ENCODE measurements at regions not wholly inside any gene's neighbourhood (a gene's known extent, or its start where the extent isn't known, plus 50 kb on each side); places are given as distances from the start of the nearest gene placed in this dataset.

- Histone ChIP-seq H3K9me3 (ENCODE audit: control insufficient read depth in 5 of 5, low read length in 5 of 5) (no peaks in the 10 kb centered on the region), H3K36me3 (ENCODE audit: control insufficient read depth in 5 of 5, insufficient read depth in 5 of 5, low read length in 5 of 5) (no peaks in the 10 kb centered on the region), H3K4me1 (ENCODE audit: control insufficient read depth in 5 of 5, insufficient read depth in 5 of 5, low read length in 5 of 5) (peaks cover 0 to 12% (median 10%) of the 10 kb centered on the region in 5 donors), H3K9ac (ENCODE audit: low read length in 5 of 5) (no peak overlapping the region), H3K27me3 (ENCODE audit: control insufficient read depth in 5 of 5, insufficient read depth in 4 of 5, low read length in 5 of 5) (peaks cover 0 to 2% (median 0%) of the 10 kb centered on the region in 5 donors), H3K4me3 (ENCODE audit: low read depth in 1 of 5, low read length in 5 of 5) (no peak overlapping the region), H3K27ac (ENCODE audit: low read depth, low read length) (no peak overlapping the region)
Observed at GRCh38 chr2:221102896-221103688, 469.0 kb downstream of the EPHA4 start.

GRCh38 chr2:221103930-221104329, 468.2 kb downstream of the EPHA4 start:
- Histone ChIP-seq H3K9me3 (ENCODE audit: control insufficient read depth in 5 of 5, low read length in 5 of 5) (no peaks in the 10 kb centered on the region), H3K27me3 (ENCODE audit: control insufficient read depth in 5 of 5, insufficient read depth in 4 of 5, low read length in 5 of 5) (peaks cover 0 to 2% (median 0%) of the 10 kb centered on the region in 5 donors), H3K36me3 (ENCODE audit: control insufficient read depth in 5 of 5, insufficient read depth in 5 of 5, low read length in 5 of 5) (no peaks in the 10 kb centered on the region), H3K4me3 (ENCODE audit: low read depth in 1 of 5, low read length in 5 of 5) (peak overlapping the region in 2 of 5 donors; percentile 43 to 44), H3K27ac (ENCODE audit: low read depth, low read length) (no peak overlapping the region), H3K9ac (ENCODE audit: low read length in 5 of 5) (no peak overlapping the region), H3K4me1 (ENCODE audit: control insufficient read depth in 5 of 5, insufficient read depth in 5 of 5, low read length in 5 of 5) (peaks cover 0 to 12% (median 10%) of the 10 kb centered on the region in 5 donors)

GRCh38 chr2:221104361-221104811, 467.7 kb downstream of the EPHA4 start:
- Histone ChIP-seq H3K9me3 (ENCODE audit: control insufficient read depth in 5 of 5, low read length in 5 of 5) (no peaks in the 10 kb centered on the region), H3K36me3 (ENCODE audit: control insufficient read depth in 5 of 5, insufficient read depth in 5 of 5, low read length in 5 of 5) (no peaks in the 10 kb centered on the region), H3K4me1 (ENCODE audit: control insufficient read depth in 5 of 5, insufficient read depth in 5 of 5, low read length in 5 of 5) (peaks cover 0 to 12% (median 10%) of the 10 kb centered on the region in 5 donors), H3K27ac (ENCODE audit: low read depth, low read length) (no peak overlapping the region), H3K4me3 (ENCODE audit: low read depth in 1 of 5, low read length in 5 of 5) (peak overlapping the region; percentile 8 to 44 (median 23)), H3K27me3 (ENCODE audit: control insufficient read depth in 5 of 5, insufficient read depth in 4 of 5, low read length in 5 of 5) (peaks cover 0 to 2% (median 0%) of the 10 kb centered on the region in 5 donors), H3K9ac (ENCODE audit: low read length in 5 of 5) (peak overlapping the region in 1 of 5 donors; percentile 35)

- H3K9me3 ChIP-seq (ENCODE audit: control insufficient read depth in 5 of 5, low read length in 5 of 5), result no peaks in the 10 kb centered on the region
- H3K4me3 ChIP-seq (ENCODE audit: low read depth in 1 of 5, low read length in 5 of 5), result no peak overlapping the region
- peaks cover 0 to 12% (median 10%) of the 10 kb centered on the region in 5 donors for H3K4me1 ChIP-seq (ENCODE audit: control insufficient read depth in 5 of 5, insufficient read depth in 5 of 5, low read length in 5 of 5)
- no peak overlapping the region for H3K27ac ChIP-seq (ENCODE audit: low read depth, low read length)
- H3K36me3 ChIP-seq (ENCODE audit: control insufficient read depth in 5 of 5, insufficient read depth in 5 of 5, low read length in 5 of 5), result no peaks in the 10 kb centered on the region
- no peak overlapping the region for H3K9ac ChIP-seq (ENCODE audit: low read length in 5 of 5)
- H3K27me3 ChIP-seq (ENCODE audit: control insufficient read depth in 5 of 5, insufficient read depth in 4 of 5, low read length in 5 of 5), result peaks cover 0 to 2% (median 0%) of the 10 kb centered on the region in 5 donors
Observed at GRCh38 chr2:221106241-221106640, 465.9 kb downstream of the EPHA4 start.

- Histone ChIP-seq H3K27me3 (ENCODE audit: control insufficient read depth in 5 of 5, insufficient read depth in 4 of 5, low read length in 5 of 5) (peaks cover 0 to 2% (median 0%) of the 10 kb centered on the region in 5 donors), H3K9ac (ENCODE audit: low read length in 5 of 5) (no peak overlapping the region), H3K27ac (ENCODE audit: low read depth, low read length) (no peak overlapping the region), H3K36me3 (ENCODE audit: control insufficient read depth in 5 of 5, insufficient read depth in 5 of 5, low read length in 5 of 5) (no peaks in the 10 kb centered on the region), H3K4me3 (ENCODE audit: low read depth in 1 of 5, low read length in 5 of 5) (no peak overlapping the region), H3K4me1 (ENCODE audit: control insufficient read depth in 5 of 5, insufficient read depth in 5 of 5, low read length in 5 of 5) (peaks cover 0 to 12% (median 10%) of the 10 kb centered on the region in 5 donors), H3K9me3 (ENCODE audit: control insufficient read depth in 5 of 5, low read length in 5 of 5) (no peaks in the 10 kb centered on the region)
Observed at GRCh38 chr2:221107424-221107823, 464.7 kb downstream of the EPHA4 start.

- no peak overlapping the region for H3K27ac ChIP-seq (ENCODE audit: low read depth, low read length)
- H3K4me3 ChIP-seq (ENCODE audit: low read depth in 1 of 5, low read length in 5 of 5), result no peak overlapping the region
- no peak overlapping the region for H3K9ac ChIP-seq (ENCODE audit: low read length in 5 of 5)
- H3K4me1 ChIP-seq (ENCODE audit: control insufficient read depth in 5 of 5, insufficient read depth in 5 of 5, low read length in 5 of 5), result peaks cover 0 to 4% (median 4%) of the 10 kb centered on the region in 5 donors
- no peaks in the 10 kb centered on the region for H3K9me3 ChIP-seq (ENCODE audit: control insufficient read depth in 5 of 5, low read length in 5 of 5)
- no peaks in the 10 kb centered on the region for H3K27me3 ChIP-seq (ENCODE audit: control insufficient read depth in 5 of 5, insufficient read depth in 4 of 5, low read length in 5 of 5)
- H3K36me3 ChIP-seq (ENCODE audit: control insufficient read depth in 5 of 5, insufficient read depth in 5 of 5, low read length in 5 of 5), result no peaks in the 10 kb centered on the region
Observed at GRCh38 chr2:221109552-221109951, 462.6 kb downstream of the EPHA4 start.

GRCh38 chr2:221111739-221112138, 460.4 kb downstream of the EPHA4 start:
- Histone ChIP-seq H3K9me3 (ENCODE audit: control insufficient read depth in 5 of 5, low read length in 5 of 5) (no peaks in the 10 kb centered on the region), H3K27ac (ENCODE audit: low read depth, low read length) (no peak overlapping the region), H3K4me1 (ENCODE audit: control insufficient read depth in 5 of 5, insufficient read depth in 5 of 5, low read length in 5 of 5) (no peaks in the 10 kb centered on the region), H3K9ac (ENCODE audit: low read length in 5 of 5) (no peak overlapping the region), H3K36me3 (ENCODE audit: control insufficient read depth in 5 of 5, insufficient read depth in 5 of 5, low read length in 5 of 5) (no peaks in the 10 kb centered on the region), H3K4me3 (ENCODE audit: low read depth in 1 of 5, low read length in 5 of 5) (no peak overlapping the region), H3K27me3 (ENCODE audit: control insufficient read depth in 5 of 5, insufficient read depth in 4 of 5, low read length in 5 of 5) (no peaks in the 10 kb centered on the region)

- no peaks in the 10 kb centered on the region for H3K27me3 ChIP-seq (ENCODE audit: control insufficient read depth in 5 of 5, insufficient read depth in 4 of 5, low read length in 5 of 5)
- no peak overlapping the region for H3K27ac ChIP-seq (ENCODE audit: low read depth, low read length)
- H3K9ac ChIP-seq (ENCODE audit: low read length in 5 of 5), result no peak overlapping the region
- H3K4me3 ChIP-seq (ENCODE audit: low read depth in 1 of 5, low read length in 5 of 5), result no peak overlapping the region
- H3K4me1 ChIP-seq (ENCODE audit: control insufficient read depth in 5 of 5, insufficient read depth in 5 of 5, low read length in 5 of 5), result no peaks in the 10 kb centered on the region
- no peaks in the 10 kb centered on the region for H3K36me3 ChIP-seq (ENCODE audit: control insufficient read depth in 5 of 5, insufficient read depth in 5 of 5, low read length in 5 of 5)
- no peaks in the 10 kb centered on the region for H3K9me3 ChIP-seq (ENCODE audit: control insufficient read depth in 5 of 5, low read length in 5 of 5)
Observed at GRCh38 chr2:221112744-221113143, 459.4 kb downstream of the EPHA4 start.

- H3K36me3 ChIP-seq (ENCODE audit: control insufficient read depth in 5 of 5, insufficient read depth in 5 of 5, low read length in 5 of 5), result no peaks in the 10 kb centered on the region
- H3K9ac ChIP-seq (ENCODE audit: low read length in 5 of 5), result no peak overlapping the region
- H3K4me1 ChIP-seq (ENCODE audit: control insufficient read depth in 5 of 5, insufficient read depth in 5 of 5, low read length in 5 of 5), result no peaks in the 10 kb centered on the region
- no peak overlapping the region for H3K4me3 ChIP-seq (ENCODE audit: low read depth in 1 of 5, low read length in 5 of 5)
- H3K9me3 ChIP-seq (ENCODE audit: control insufficient read depth in 5 of 5, low read length in 5 of 5), result no peaks in the 10 kb centered on the region
- peaks cover 0 to 4% (median 0%) of the 10 kb centered on the region in 5 donors for H3K27me3 ChIP-seq (ENCODE audit: control insufficient read depth in 5 of 5, insufficient read depth in 4 of 5, low read length in 5 of 5)
- H3K27ac ChIP-seq (ENCODE audit: low read depth, low read length), result no peak overlapping the region
Observed at GRCh38 chr2:221115944-221116343, 456.2 kb downstream of the EPHA4 start.

- peaks cover 0 to 9% (median 4%) of the 10 kb centered on the region in 5 donors for H3K4me1 ChIP-seq (ENCODE audit: control insufficient read depth in 5 of 5, insufficient read depth in 5 of 5, low read length in 5 of 5)
- no peak overlapping the region for H3K4me3 ChIP-seq (ENCODE audit: low read depth in 1 of 5, low read length in 5 of 5)
- peaks cover 0 to 9% (median 4%) of the 10 kb centered on the region in 5 donors for H3K27me3 ChIP-seq (ENCODE audit: control insufficient read depth in 5 of 5, insufficient read depth in 4 of 5, low read length in 5 of 5)
- no peak overlapping the region for H3K27ac ChIP-seq (ENCODE audit: low read depth, low read length)
- H3K9me3 ChIP-seq (ENCODE audit: control insufficient read depth in 5 of 5, low read length in 5 of 5), result no peaks in the 10 kb centered on the region
- no peak overlapping the region for H3K9ac ChIP-seq (ENCODE audit: low read length in 5 of 5)
- no peaks in the 10 kb centered on the region for H3K36me3 ChIP-seq (ENCODE audit: control insufficient read depth in 5 of 5, insufficient read depth in 5 of 5, low read length in 5 of 5)
Observed at GRCh38 chr2:221120643-221121042, 451.5 kb downstream of the EPHA4 start.

Data from subcutaneous abdominal adipose tissue (tissue), 5 donors.